GM13977 (cell line): ENCODE measurements at regions not wholly inside any gene's neighbourhood (a gene's known extent, or its start where the extent isn't known, plus 50 kb on each side); places are given as distances from the start of the nearest gene placed in this dataset.
"Not testable (repeated sequence)": the region's sequence is repeated elsewhere in the genome, so short reads cannot be mapped to it uniquely, and the experiment has no call there.

ENCODE experiments used
- DNase-seq: peaks from one replicate; pipeline ENCODE4 v3.0.0; 2012; ENCODE audit warnings: low spot score
- CTCF ChIP-seq: IDR thresholded peaks from 2 replicates; pipeline ENCODE4 v1.5.1; 2012; ENCODE audit warnings: mild to moderate bottlenecking, control low read depth; ENCODE audit not compliant: insufficient read depth; ENCODE audit errors: extremely low read depth, missing control alignments
- in situ Hi-C: fragments of 300-500 bp; cut with MboI; formaldehyde crosslinking; loops from one replicate; pipeline ENCODE4 v1.12.0; 2022; ENCODE audit warnings: low sequenced_read_pairs, low pct_unique_long_range_greater_than_20kb, mixed read lengths, inconsistent platforms; ENCODE audit not compliant: unreplicated experiment

DNA sequence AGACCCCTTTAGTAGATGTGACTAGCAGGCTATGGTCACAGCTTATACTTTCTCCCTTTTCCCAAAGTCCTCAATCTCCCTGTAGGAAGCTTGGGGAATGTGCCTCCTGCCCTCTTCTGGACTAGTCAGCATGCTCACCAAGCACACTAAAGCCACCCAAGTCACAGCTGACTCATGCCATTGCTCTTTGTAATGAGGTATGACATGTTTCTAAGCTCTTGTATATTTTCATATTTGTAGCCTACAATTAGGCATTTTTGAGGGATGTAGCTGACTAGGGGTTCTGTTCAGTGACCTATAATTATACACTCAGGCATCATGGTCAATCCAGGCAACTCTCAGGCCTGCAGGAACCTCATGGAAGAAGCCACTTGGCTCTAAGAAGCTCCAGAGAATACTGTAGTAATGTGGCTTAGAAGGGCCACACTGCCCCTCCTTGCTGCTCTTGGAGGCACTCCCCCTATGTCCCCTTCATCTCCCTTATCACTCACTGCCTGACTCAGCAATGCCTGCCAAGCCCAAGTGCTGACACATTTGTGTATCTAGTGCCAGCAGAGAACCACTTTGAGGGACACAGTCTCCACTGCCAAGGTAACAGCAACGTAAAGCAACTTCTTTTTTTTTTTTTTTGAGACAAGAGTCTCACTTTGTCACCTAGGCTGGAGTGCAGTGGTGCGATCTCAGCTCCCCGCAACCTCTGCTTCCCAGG is 86.2 kb downstream of the RPL27A start:
- no peak for TF ChIP-seq CTCF
- in situ Hi-C loops: no loop called here
- DNase-seq: no peak

DNA sequence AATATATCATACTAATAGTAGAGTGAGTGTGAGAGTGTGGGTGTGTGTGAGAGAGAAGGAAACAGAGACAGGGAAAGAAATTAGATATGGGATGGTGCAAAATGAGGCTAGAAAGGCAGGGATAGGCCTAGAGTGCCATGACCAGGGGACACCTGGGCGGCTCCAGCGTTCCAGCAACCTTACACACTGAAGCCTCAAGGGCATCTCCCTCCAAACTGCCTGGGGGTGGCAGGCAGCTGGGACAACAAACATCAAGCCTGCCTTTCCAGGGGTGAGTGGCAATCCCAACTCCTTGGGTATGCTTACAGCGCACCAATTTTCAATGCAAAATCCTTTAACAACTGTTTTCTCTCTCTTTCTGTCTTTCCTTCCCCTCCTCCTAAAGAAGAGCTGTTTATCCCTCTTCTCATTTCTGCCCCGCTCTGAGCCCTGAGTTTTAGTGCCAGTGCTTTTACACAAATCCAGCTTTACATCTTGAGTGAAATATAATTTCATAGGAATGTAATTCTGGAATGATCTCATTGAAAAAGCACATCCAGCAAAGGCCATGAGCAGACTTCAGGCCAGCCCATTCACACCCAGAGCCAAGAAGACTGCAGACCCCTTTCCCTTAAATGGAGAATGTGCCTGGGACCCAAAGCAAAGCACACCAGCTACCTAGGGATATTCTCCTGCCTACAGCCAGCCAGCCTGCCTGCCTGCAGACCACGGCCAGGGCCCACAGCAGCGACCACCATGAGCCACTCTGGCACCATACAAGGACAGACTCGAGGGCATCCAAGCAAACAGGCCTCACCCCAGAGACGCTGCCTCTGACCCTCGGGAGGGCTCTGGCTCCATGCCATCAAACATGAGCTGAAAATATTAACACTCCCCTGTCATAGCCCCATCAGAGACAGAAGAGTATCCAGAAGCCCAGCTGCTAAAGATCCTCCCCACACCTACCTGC is 90.3 kb downstream of the RPL27A start:
- in situ Hi-C loops: no loop called here
- no peak for DNase-seq
- TF ChIP-seq CTCF: no peak

GRCh38 chr11:8773916-8774539 is 91.4 kb downstream of the RPL27A start:
- TF ChIP-seq CTCF: no peak
- DNase-seq: peak; percentile 63
- in situ Hi-C loops: no loop called here

GRCh38 chr11:8774916-8775315 is 92.3 kb downstream of the RPL27A start:
- in situ Hi-C loops, DNase-seq: not testable (repeated sequence)

- no peak for TF ChIP-seq CTCF
- in situ Hi-C loops: no loop called here
- no peak for DNase-seq
Observed at GRCh38 chr11:8775332-8775731, 92.7 kb downstream of the RPL27A start.

DNA sequence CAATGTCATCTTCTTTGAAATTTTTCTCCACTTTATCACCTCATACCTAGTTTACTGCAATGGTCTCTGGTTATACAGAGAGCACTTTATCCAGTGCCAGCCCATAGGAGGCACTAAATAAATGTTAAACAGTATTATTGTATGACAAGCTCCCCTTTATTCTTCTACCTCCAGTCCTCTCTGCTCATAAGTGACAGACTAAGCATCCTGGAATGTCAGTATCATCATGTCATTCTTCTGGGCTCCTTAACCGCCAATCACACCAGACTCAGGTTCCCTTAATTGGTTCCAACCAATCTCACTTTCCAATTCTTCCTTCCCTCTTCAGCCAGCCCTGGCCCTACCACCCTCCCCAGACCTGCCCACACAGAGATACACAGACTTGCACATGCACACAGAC is 93.1 kb downstream of the RPL27A start:
- in situ Hi-C loops: no loop called here
- no peak for TF ChIP-seq CTCF
- no peak for DNase-seq
